ENCODE measurements at regions not wholly inside any gene's neighbourhood (a gene's known extent, or its start where the extent isn't known, plus 50 kb on each side); places are given as distances from the start of the nearest gene placed in this dataset.
"Not testable (repeated sequence)": the region's sequence is repeated elsewhere in the genome, so short reads cannot be mapped to it uniquely, and the experiment has no call there.

DNA sequence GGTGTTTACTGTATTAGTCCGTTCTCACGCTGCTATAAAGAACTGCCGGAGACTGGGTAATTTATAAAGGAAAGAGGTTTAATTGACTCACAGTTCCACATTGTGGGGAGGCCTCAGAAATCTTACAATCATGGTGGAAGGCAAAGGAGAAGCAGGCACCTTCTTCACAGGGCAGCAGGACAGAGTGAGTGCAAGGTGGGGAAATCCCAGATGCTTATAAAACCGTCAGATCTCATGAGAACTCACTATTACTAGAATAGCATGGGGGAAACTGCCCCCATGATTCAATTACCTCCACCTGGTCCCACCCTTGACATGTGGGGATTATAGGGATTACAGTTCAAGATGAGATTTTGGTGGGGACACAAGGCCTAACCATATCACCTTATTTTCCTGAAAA is 60.1 kb upstream of the IFNGR1 start:
- not testable (repeated sequence) for H3K27me3 ChIP-seq (ENCODE audit: control insufficient read depth, insufficient read depth, low read length); H3K36me3 ChIP-seq (ENCODE audit: insufficient read depth, low read length); H3K4me2 ChIP-seq (ENCODE audit: low read length); H3K9me3 ChIP-seq (replicated peaks; ENCODE audit: low read length); H3K4me3 ChIP-seq (ENCODE audit: low read length); H3K9ac ChIP-seq (ENCODE audit: low read depth, low read length)
- H3K4me1 ChIP-seq (ENCODE audit: control insufficient read depth, insufficient read depth, low read length) = peaks cover 13% of the 10 kb centered on the region

DNA sequence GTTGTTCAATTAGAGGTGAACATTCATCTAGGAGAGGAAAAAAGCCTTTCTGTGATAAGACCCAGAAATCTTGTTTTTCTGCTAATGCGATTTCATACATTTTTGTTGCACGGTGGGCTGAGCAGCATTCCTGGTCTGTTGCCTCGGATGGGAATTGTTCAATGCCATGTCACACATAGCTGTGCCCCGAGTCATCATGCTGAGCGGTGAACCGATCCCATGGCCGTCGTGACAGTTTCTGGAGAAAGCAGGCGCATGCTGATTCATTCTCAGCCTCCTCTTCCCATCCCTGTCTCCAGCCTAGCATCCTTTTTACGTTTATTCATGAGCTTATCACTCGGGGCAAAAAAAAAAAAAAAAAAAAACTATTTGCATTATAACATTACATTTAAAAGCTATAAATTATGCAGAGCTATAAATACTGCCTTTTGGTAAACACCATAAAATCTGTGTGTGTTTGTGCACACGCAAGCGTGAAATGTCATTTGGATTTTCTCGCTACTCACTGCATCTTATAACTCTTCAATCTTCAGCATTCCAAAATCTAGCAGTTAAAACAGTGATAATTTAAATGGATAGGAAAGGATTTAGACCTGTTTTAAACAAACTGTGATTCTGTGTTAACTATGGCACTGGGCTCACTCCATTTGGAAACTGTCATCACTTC is 58.9 kb upstream of the IFNGR1 start:
- H3K4me2 ChIP-seq (ENCODE audit: low read length) = peak overlapping the region; percentile 33

DNA sequence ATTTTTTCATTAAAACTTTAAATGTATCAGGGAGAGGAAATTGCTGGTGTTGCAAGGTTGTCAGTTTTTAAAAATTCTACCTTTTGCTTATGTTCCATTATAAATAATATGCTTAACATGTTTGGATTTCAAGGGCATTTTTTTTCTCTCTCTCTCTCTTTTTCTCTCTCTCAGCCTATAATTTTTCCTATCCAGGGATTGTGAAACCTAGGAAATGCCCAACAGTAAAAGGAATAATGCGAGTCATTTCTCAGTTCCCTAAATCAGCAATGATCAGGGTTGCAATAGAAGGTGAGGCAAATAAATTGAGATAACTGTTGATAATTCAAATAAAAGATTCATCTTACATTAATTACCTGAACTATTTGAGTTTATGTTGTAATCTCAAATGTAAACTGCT is 53.2 kb upstream of the IFNGR1 start:
- H3K36me3 ChIP-seq (ENCODE audit: insufficient read depth, low read length) = no peaks in the 10 kb centered on the region
- H3K4me2 ChIP-seq (ENCODE audit: low read length) = no peak overlapping the region
- H3K9me3 ChIP-seq (replicated peaks; ENCODE audit: low read length) = no peaks in the 10 kb centered on the region
- H3K4me3 ChIP-seq (ENCODE audit: low read length) = no peak overlapping the region
- H3K9ac ChIP-seq (ENCODE audit: low read depth, low read length) = no peak overlapping the region
- H3K4me1 ChIP-seq (ENCODE audit: control insufficient read depth, insufficient read depth, low read length) = no peaks in the 10 kb centered on the region
- peaks cover 15% of the 10 kb centered on the region for H3K27me3 ChIP-seq (ENCODE audit: control insufficient read depth, insufficient read depth, low read length)

More for the DNA sequence above, 58.9 kb upstream of the IFNGR1 start:
- Histone ChIP-seq H3K4me3 (ENCODE audit: low read length) (no peak overlapping the region), H3K36me3 (ENCODE audit: insufficient read depth, low read length) (no peaks in the 10 kb centered on the region), H3K9ac (ENCODE audit: low read depth, low read length) (no peak overlapping the region), H3K27me3 (ENCODE audit: control insufficient read depth, insufficient read depth, low read length) (peaks cover 3% of the 10 kb centered on the region), H3K9me3 (replicated peaks; ENCODE audit: low read length) (no peaks in the 10 kb centered on the region), H3K4me1 (ENCODE audit: control insufficient read depth, insufficient read depth, low read length) (peaks cover 10% of the 10 kb centered on the region)

DNA sequence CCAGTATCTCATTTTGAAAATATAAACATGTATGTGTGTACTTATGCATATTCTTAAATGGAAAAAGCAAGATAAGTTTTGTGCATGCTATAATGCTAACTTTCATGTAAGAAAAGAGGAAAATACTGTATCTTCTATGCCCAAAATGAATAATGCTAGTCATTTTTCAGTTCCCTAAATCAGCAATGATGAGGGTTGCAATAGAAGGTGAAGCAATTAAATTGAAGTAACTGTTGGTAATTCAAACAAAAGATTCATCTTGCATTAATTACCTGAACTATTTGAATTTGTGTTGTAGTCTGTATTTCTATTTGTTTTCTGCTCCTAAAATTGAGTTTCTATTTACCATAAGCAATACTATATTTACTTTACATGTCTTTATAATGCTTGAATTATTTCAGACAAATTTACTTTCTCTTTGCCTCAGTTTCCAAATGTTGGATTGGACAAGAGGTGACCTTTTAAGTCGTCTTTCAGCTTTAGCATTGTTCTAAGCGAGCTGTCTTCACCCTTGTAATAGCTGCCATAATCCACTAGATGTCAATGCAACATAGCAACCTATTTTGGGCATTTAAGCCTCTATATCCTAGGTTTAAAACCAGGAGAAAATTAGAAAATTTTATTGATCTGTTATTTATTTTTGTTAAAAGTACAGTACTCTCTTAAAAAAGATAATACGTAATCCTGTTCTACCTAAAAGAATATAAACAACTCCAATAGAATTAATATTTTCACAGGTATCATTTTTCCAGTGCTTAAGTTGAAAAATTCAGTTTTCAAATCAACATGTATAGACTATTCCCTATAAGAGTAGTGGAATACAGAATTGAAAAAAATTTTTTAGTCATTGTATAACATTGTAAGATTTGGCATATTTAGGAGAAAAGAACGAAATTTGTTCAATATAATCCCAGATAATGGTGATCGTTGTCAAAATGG is 52.3 kb upstream of the IFNGR1 start:
- no peaks in the 10 kb centered on the region for H3K4me1 ChIP-seq (ENCODE audit: control insufficient read depth, insufficient read depth, low read length)
- H3K9me3 ChIP-seq (replicated peaks; ENCODE audit: low read length) = no peaks in the 10 kb centered on the region
- H3K27me3 ChIP-seq (ENCODE audit: control insufficient read depth, insufficient read depth, low read length) = peaks cover 15% of the 10 kb centered on the region
- H3K4me3 ChIP-seq (ENCODE audit: low read length) = no peak overlapping the region
- H3K4me2 ChIP-seq (ENCODE audit: low read length) = no peak overlapping the region
- H3K9ac ChIP-seq (ENCODE audit: low read depth, low read length) = no peak overlapping the region
- H3K36me3 ChIP-seq (ENCODE audit: insufficient read depth, low read length) = no peaks in the 10 kb centered on the region

DNA sequence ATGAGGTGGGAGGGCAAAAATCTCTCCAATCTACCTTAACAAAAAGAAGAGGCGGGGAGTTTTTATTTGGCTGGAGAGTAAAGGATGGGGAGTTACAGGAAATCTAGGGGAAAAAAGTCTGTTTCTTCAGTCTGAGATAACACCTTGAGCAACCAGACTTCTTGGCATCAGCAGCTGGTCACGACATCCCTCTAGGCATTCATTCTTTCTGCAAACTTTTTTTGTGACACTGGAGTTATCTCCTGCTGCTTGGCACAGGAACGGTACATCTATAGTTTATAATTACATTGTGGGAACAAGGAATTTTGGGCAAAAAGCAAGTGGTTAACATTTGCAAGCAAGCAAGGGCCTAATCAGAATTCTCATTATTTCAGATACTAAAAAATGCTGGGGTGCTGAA is 50.6 kb upstream of the IFNGR1 start:
- H3K36me3 ChIP-seq (ENCODE audit: insufficient read depth, low read length) = no peaks in the 10 kb centered on the region
- no peak overlapping the region for H3K4me2 ChIP-seq (ENCODE audit: low read length)
- no peaks in the 10 kb centered on the region for H3K9me3 ChIP-seq (replicated peaks; ENCODE audit: low read length)
- no peak overlapping the region for H3K9ac ChIP-seq (ENCODE audit: low read depth, low read length)
- no peak overlapping the region for H3K4me3 ChIP-seq (ENCODE audit: low read length)
- H3K27me3 ChIP-seq (ENCODE audit: control insufficient read depth, insufficient read depth, low read length) = peaks cover 21% of the 10 kb centered on the region
- H3K4me1 ChIP-seq (ENCODE audit: control insufficient read depth, insufficient read depth, low read length) = no peaks in the 10 kb centered on the region

DNA sequence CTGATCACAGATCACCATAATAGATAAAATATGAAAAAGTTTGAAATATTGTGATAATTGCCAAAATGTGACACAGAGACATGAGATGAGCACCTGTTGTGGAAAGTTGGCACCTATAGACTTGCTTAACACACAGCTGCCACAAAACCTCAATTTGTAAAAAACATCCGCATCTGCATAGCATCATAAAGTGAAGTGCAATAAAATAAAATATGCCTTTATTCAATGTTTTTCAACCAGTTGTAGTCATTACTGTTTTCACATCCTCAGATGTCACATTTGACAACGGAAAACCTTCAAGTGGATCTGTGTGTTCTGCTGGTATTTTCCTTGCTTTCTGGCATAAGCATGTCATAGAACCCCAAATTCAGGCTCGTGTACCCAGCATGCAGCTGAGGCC is 50.2 kb upstream of the IFNGR1 start:
- H3K27me3 ChIP-seq (ENCODE audit: control insufficient read depth, insufficient read depth, low read length) = peaks cover 21% of the 10 kb centered on the region
- H3K4me3 ChIP-seq (ENCODE audit: low read length) = no peak overlapping the region
- H3K4me2 ChIP-seq (ENCODE audit: low read length) = no peak overlapping the region
- H3K36me3 ChIP-seq (ENCODE audit: insufficient read depth, low read length) = no peaks in the 10 kb centered on the region
- H3K9me3 ChIP-seq (replicated peaks; ENCODE audit: low read length) = no peaks in the 10 kb centered on the region
- H3K4me1 ChIP-seq (ENCODE audit: control insufficient read depth, insufficient read depth, low read length) = no peaks in the 10 kb centered on the region
- no peak overlapping the region for H3K9ac ChIP-seq (ENCODE audit: low read depth, low read length)

Data from skeletal muscle satellite cell (primary cell).